MCF 10A (cell line): ENCODE measurements at regions not wholly inside any gene's neighbourhood (a gene's known extent, or its start where the extent isn't known, plus 50 kb on each side); places are given as distances from the start of the nearest gene placed in this dataset.

Source experiments
- BruUV-seq: library from RNA; stranded (reverse); fragments of 400-500 nt; replicated peaks from 2 replicates; lab custom pipeline; 2021; lab: Mats Ljungman, UMichigan
- CTCF ChIA-PET: fragments of 300-600 bp; sonication (Branson Sonifier 250); formaldehyde crosslinking; extraction: SDS; loops from one replicate; lab custom pipeline; 2021; ENCODE audit warnings: antibody characterized with exemption, inconsistent platforms; lab: Yijun Ruan, JAX
- POLR2A ChIA-PET: fragments of 300-600, 350-650 bp; sonication (Branson Sonifier 250); formaldehyde crosslinking; extraction: SDS; loops from one replicate; lab custom pipeline; 2020; ENCODE audit warnings: antibody characterized with exemption, inconsistent platforms; lab: Yijun Ruan, JAX
- DNase-seq: peaks from one replicate; pipeline ENCODE4 v3.0.0-alpha.2; 2018; ENCODE audit not compliant: unreplicated experiment
- H3K27ac Mint-ChIP-seq: one replicate; pipeline ENCODE4 v1.8.0; 2022; ENCODE audit warnings: mild to moderate bottlenecking, low read depth, mixed read lengths; ENCODE audit not compliant: unreplicated experiment
- H3K27me3 Mint-ChIP-seq: one replicate; pipeline ENCODE4 v1.8.0; 2022; ENCODE audit warnings: mixed read lengths; ENCODE audit not compliant: insufficient read depth, unreplicated experiment
- H3K36me3 Mint-ChIP-seq: one replicate; pipeline ENCODE4 v1.8.0; 2022; ENCODE audit warnings: mild to moderate bottlenecking, moderate library complexity, mixed read lengths; ENCODE audit not compliant: insufficient read depth, unreplicated experiment
- H3K4me1 Mint-ChIP-seq: one replicate; pipeline ENCODE4 v1.8.0; 2022; ENCODE audit warnings: mixed read lengths; ENCODE audit not compliant: insufficient read depth, unreplicated experiment
- H3K4me3 Mint-ChIP-seq: one replicate; pipeline ENCODE4 v1.8.0; 2022; ENCODE audit warnings: mild to moderate bottlenecking, moderate library complexity, mixed read lengths; ENCODE audit not compliant: unreplicated experiment
- H3K9me3 Mint-ChIP-seq: one replicate; pipeline ENCODE4 v1.8.0; 2022; ENCODE audit warnings: mixed read lengths; ENCODE audit not compliant: unreplicated experiment
- intact Hi-C: fragments of 100-400 bp; cut with micrococcal nuclease; formaldehyde crosslinking; loops from 2 replicates; pipeline ENCODE4 v1.14.1; 2022
- TF ChIP-seq, protein P1 (sequence below): fragments of 200-600 bp; IDR thresholded peaks from one replicate; pipeline ENCODE4 v1.8.0; 2022; ENCODE audit warnings: antibody characterized with exemption, mild to moderate bottlenecking; ENCODE audit not compliant: unreplicated experiment

DNA sequence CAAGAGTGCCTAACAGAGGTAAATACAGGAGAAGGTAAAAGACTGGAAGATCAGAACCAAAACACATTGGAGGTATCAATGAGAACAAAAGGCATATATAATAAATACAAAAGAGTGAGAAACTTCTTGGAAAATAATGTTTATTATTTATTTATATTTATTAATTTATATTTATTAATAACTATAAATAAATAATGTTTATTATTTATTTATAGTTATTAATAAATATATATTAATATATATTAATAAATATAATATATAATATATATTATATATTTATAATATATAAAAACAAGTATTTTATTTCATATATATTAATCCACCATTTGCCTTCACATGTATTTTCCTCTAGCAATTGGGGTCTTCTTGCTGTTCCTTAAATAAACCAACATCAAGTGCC is 391.9 kb downstream of the GPATCH2 start:
- no peak overlapping the region for H3K27ac Mint-ChIP-seq
- H3K36me3 Mint-ChIP-seq, result no peaks in the 10 kb centered on the region
- peaks cover 7% of the 10 kb centered on the region for H3K27me3 Mint-ChIP-seq
- no peak for DNase-seq
- H3K4me3 Mint-ChIP-seq, result no peak overlapping the region
- POLR2A ChIA-PET, result interaction anchor here (0.6 kb wide), 1 partner anchor 346 kb away, joined by 3 read pairs; no protein-coding TSS in a partner anchor
- intact Hi-C loops, result no loop called here
- no TSS peak for BruUV-seq
- H3K9me3 Mint-ChIP-seq, result no peaks in the 10 kb centered on the region
- TF ChIP-seq, protein P1, sequence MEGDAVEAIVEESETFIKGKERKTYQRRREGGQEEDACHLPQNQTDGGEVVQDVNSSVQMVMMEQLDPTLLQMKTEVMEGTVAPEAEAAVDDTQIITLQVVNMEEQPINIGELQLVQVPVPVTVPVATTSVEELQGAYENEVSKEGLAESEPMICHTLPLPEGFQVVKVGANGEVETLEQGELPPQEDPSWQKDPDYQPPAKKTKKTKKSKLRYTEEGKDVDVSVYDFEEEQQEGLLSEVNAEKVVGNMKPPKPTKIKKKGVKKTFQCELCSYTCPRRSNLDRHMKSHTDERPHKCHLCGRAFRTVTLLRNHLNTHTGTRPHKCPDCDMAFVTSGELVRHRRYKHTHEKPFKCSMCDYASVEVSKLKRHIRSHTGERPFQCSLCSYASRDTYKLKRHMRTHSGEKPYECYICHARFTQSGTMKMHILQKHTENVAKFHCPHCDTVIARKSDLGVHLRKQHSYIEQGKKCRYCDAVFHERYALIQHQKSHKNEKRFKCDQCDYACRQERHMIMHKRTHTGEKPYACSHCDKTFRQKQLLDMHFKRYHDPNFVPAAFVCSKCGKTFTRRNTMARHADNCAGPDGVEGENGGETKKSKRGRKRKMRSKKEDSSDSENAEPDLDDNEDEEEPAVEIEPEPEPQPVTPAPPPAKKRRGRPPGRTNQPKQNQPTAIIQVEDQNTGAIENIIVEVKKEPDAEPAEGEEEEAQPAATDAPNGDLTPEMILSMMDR, result no peak
- CTCF ChIA-PET, result no interaction called here
- H3K4me1 Mint-ChIP-seq, result no peaks in the 10 kb centered on the region

DNA sequence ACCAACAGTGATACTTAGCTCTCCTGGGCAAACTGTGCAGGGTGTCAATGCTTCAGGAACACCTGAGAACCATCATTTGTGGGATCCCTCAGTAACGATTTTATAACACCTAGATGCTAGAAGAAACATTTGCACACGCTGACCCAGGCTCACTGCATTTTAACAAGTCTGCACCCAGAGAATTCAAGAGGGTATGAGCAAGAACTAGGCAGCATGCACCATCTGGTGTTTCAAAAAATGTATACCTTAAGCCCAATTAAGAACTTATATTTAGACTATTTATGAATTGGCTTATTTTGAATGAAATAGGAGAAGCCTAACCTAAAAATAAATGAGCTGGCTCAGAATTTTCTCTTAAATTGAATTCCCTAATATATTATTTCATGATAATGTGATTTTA is 400.5 kb downstream of the GPATCH2 start:
- Mint-ChIP-seq H3K9me3 (no peaks in the 10 kb centered on the region), H3K4me3 (no peak overlapping the region), H3K27me3 (no peaks in the 10 kb centered on the region), H3K4me1 (no peaks in the 10 kb centered on the region), H3K36me3 (no peaks in the 10 kb centered on the region), H3K27ac (no peak overlapping the region)
- ChIA-PET CTCF (interaction anchor here (0.8 to 1.4 kb wide), 2 partner anchors 22 to 480 kb away, joined by 5 to 6 read pairs; no protein-coding TSS in a partner anchor), POLR2A (interaction anchor here (0.6 to 0.7 kb wide), 2 partner anchors 33 to 475 kb away, joined by 3 read pairs; no protein-coding TSS in a partner anchor)
- BruUV-seq, result no TSS peak
- TF ChIP-seq, protein P1, result no peak
- intact Hi-C loops, result no loop called here
- no peak for DNase-seq

DNA sequence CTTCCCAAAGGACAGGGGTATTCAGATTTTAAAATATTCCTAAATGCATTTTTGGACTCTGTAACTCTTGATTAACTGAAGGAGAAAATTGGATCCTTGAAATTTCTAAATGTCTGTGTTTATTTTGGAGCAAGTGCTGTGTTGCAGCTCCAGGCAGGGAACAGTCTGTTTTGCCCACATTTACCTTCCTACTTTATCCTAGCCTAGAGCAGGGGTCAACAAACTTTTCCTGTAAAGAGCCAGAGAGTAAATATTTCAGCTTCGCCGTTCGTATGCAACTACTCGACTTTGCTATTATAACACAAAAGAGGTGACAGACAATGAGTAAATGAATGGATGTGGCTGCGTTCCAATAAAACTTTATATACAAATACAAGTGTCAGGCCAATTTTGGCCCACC is 402.2 kb downstream of the GPATCH2 start:
- Mint-ChIP-seq H3K36me3 (no peaks in the 10 kb centered on the region), H3K4me1 (no peaks in the 10 kb centered on the region), H3K27ac (no peak overlapping the region), H3K4me3 (no peak overlapping the region), H3K27me3 (no peaks in the 10 kb centered on the region), H3K9me3 (no peaks in the 10 kb centered on the region)
- no TSS peak for BruUV-seq
- POLR2A ChIA-PET, result no interaction called here
- CTCF ChIA-PET, result interaction anchor here (0.6 kb wide), 2 partner anchors 39 to 478 kb away, joined by 3 read pairs; no protein-coding TSS in a partner anchor
- no peak for DNase-seq
- intact Hi-C loops, result no loop called here
- TF ChIP-seq, protein P1, result no peak

DNA sequence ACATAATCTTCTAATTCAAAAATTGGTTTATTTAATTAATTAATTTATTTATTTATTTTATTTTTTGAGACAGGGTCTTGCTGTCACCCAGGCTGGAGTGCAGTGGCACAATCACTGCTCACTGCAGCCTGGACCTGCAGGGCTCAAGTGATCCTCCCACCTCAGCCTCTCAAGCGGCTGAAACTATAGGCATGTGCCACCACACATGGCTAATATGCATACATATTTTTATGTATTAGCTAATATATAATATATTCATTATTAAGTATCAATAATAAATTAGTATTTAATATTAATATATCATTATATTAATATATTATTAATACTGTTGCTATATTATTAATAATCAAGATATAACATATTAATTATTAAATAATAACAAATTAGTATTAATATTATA is 406.7 kb downstream of the GPATCH2 start:
- Mint-ChIP-seq H3K27ac (no peak overlapping the region), H3K4me1 (no peaks in the 10 kb centered on the region), H3K27me3 (no peaks in the 10 kb centered on the region), H3K9me3 (no peaks in the 10 kb centered on the region), H3K36me3 (no peaks in the 10 kb centered on the region), H3K4me3 (no peak overlapping the region)
- no TSS peak for BruUV-seq
- intact Hi-C loops, result no loop called here
- DNase-seq, result no peak
- CTCF ChIA-PET, result interaction anchor here (0.6 to 1.2 kb wide), 3 partner anchors 21 to 474 kb away, joined by 3 read pairs; no protein-coding TSS in a partner anchor
- POLR2A ChIA-PET, result no interaction called here
- TF ChIP-seq, protein P1, result no peak
